HS-27A (cell line): ENCODE measurements at regions not wholly inside any gene's neighbourhood (a gene's known extent, or its start where the extent isn't known, plus 50 kb on each side); places are given as distances from the start of the nearest gene placed in this dataset.
"Not testable (repeated sequence)": the region's sequence is repeated elsewhere in the genome, so short reads cannot be mapped to it uniquely, and the experiment has no call there.

Experiments used
- DNase-seq: peaks from one replicate; pipeline ENCODE4 v3.0.0-alpha.2; 2012; ENCODE audit warnings: low read depth, missing footprints

GRCh38 chr13:18240086-18240485 is 941.5 kb downstream of the TUBA3C start:
- DNase-seq: not testable (repeated sequence)

- peak; percentile 24 for DNase-seq
Measured at GRCh38 chr13:18238586-18238985, 943.0 kb downstream of the TUBA3C start.

GRCh38 chr13:18236528-18236815 is 945.2 kb downstream of the TUBA3C start:
- no peak for DNase-seq

GRCh38 chr13:18235756-18236527 is 945.7 kb downstream of the TUBA3C start:
- no peak for DNase-seq

GRCh38 chr13:18235172-18235571 is 946.5 kb downstream of the TUBA3C start:
- DNase-seq: no peak

GRCh38 chr13:18234451-18234850 is 947.2 kb downstream of the TUBA3C start:
- not testable (repeated sequence) for DNase-seq

- DNase-seq: no peak
Measured at GRCh38 chr13:18233783-18234299, 947.8 kb downstream of the TUBA3C start.

GRCh38 chr13:18232994-18233782 is 948.4 kb downstream of the TUBA3C start:
- no peak for DNase-seq

GRCh38 chr13:18232298-18232993 is 949.2 kb downstream of the TUBA3C start:
- DNase-seq: no peak

- DNase-seq: not testable (repeated sequence)
Measured at GRCh38 chr13:18224411-18224810, 957.2 kb downstream of the TUBA3C start.

GRCh38 chr13:18214689-18215088 is 966.9 kb downstream of the TUBA3C start:
- DNase-seq: not testable (repeated sequence)

- not testable (repeated sequence) for DNase-seq
Measured at GRCh38 chr13:18213511-18213910, 968.1 kb downstream of the TUBA3C start.

GRCh38 chr13:18212873-18213272 is 968.8 kb downstream of the TUBA3C start:
- DNase-seq: no peak

GRCh38 chr13:18211752-18212560 is 969.7 kb downstream of the TUBA3C start:
- DNase-seq: peak; percentile 31

- not testable (repeated sequence) for DNase-seq
Measured at GRCh38 chr13:18204614-18205178, 976.9 kb downstream of the TUBA3C start.

- DNase-seq: not testable (repeated sequence)
Measured at GRCh38 chr13:18195365-18195678, 986.3 kb downstream of the TUBA3C start.

- not testable (repeated sequence) for DNase-seq
Measured at GRCh38 chr13:18194631-18195364, 986.8 kb downstream of the TUBA3C start.

GRCh38 chr13:18194104-18194503 is 987.5 kb downstream of the TUBA3C start:
- not testable (repeated sequence) for DNase-seq
